ENCODE measurements at regions not wholly inside any gene's neighbourhood (a gene's known extent, or its start where the extent isn't known, plus 50 kb on each side); places are given as distances from the start of the nearest gene placed in this dataset.

- TF ChIP-seq EP300 (IDR thresholded peaks at IDR 0.05), result no peak
- TF ChIP-seq CTCF (IDR thresholded peaks at IDR 0.05), result no peak
- TF ChIP-seq POLR2A (IDR thresholded peaks at IDR 0.05), result no peak
- TF ChIP-seq POLR2AphosphoS5 (IDR thresholded peaks at IDR 0.05), result no peak
These were observed 89.7 kb upstream of the KCNAB1 start for GRCh38 chr3:156030723-156031122.

All from sigmoid colon (tissue), 4 donors.